Cerebellar cortex (tissue), 1 donor: ENCODE measurements at regions not wholly inside any gene's neighbourhood (a gene's known extent, or its start where the extent isn't known, plus 50 kb on each side); places are given as distances from the start of the nearest gene placed in this dataset.

Experiments used
- DNase-seq: peaks from one replicate; pipeline ENCODE4 v3.0.0-alpha.2; 2015; ENCODE audit warnings: low spot score

DNA sequence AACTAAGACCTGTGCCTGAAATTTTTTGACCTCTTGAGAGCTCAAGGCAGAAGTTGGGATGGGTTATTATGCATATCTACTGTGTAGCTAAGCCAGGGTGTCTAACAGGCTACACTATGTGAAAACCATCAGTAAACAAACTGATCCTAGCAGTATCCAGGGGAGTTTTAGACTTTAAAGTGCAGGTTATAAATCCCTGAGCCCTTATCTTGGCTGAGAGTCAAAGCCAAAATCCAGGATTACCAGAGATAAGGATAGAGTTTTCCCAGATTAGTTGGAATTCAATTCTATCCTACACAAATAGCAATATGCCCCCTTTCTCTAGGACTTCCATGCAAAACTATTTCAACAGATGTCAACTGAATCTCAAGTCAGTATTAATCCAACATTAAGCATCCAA lies 1229.7 kb downstream of the GRIK2 start:
- DNase-seq: no peak

GRCh38 chr6:102619585-102619984 lies 1226.1 kb downstream of the GRIK2 start:
- DNase-seq: peak; percentile 57

GRCh38 chr6:102582569-102582968 lies 1189.1 kb downstream of the GRIK2 start:
- DNase-seq: no peak

GRCh38 chr6:102581378-102582124 lies 1188.0 kb downstream of the GRIK2 start:
- DNase-seq: no peak

GRCh38 chr6:102571236-102571908 lies 1177.9 kb downstream of the GRIK2 start:
- peak; percentile 15 for DNase-seq

- no peak for DNase-seq
Measured at GRCh38 chr6:102562713-102563112, 1169.2 kb downstream of the GRIK2 start.

- DNase-seq: no peak
Measured at GRCh38 chr6:102553214-102553613, 1159.7 kb downstream of the GRIK2 start.

DNA sequence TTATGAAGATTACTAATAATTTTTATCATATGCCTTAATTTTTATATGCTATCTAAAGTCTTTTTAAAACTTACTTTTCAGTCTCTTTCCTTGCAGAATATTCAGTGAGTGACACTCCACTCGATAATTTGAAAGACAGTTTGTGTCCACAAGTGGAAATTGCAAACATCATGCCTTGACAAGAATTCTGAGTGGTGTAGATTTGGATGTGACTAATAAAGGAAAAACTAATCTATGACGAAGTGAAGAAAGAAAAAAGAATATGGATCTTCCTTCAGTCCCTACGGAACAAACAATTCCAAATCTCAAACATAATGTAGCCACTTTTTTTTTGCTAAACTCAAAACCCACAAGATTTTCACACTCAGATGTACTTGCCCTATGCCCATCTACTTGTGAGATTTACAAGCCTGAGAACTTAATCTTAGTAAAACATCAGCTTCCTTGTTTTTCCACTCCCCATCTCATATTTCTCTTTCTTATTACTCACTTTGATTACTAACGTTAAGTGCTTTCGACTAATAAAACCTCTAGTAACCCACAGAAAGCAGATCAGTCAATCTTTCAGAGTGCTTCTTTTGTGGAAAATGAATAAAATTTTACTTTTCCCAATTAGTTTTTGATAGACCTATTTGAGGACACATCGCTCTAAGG lies 1155.8 kb downstream of the GRIK2 start:
- DNase-seq: no peak

DNA sequence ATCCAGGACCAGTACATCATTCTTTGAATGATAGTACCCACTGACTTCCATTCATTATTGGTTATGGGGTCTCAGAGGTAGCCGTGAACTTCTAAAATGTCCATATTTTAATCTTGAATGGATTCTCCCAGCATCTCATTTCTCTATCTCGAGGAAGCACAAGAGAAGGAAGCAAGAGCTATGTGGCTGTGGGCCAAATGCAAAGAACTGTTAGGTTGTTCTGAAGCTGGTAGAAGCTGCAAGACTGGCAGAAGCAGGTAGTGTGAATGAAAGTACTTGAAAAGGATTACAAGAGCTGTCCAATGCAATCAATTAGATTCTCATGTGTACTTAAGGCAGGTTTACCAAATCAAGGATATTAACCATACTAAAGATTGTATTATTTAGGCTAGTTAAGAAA lies 1131.8 kb downstream of the GRIK2 start:
- DNase-seq: peak; percentile 65

GRCh38 chr6:102520966-102521365 lies 1127.5 kb downstream of the GRIK2 start:
- peak; percentile 97 for DNase-seq

DNA sequence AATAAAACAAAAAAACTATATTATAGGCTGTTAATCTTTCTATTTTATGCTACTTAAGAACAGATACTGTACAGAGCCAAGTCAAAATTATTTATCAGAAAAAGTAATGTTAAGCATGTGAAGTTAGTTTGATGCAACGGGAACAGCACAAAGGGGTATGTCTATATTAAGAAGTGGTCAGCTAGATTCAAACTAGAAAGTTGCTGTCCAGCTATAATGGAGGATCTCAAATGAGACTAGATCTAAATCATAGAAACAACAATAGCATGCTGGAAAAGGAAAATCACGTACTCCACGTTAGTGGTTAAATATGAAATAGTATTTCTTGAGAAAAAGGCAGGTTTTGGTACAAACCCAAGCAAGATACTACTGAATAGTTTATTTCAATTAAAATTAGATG lies 1124.0 kb downstream of the GRIK2 start:
- DNase-seq: no peak

DNA sequence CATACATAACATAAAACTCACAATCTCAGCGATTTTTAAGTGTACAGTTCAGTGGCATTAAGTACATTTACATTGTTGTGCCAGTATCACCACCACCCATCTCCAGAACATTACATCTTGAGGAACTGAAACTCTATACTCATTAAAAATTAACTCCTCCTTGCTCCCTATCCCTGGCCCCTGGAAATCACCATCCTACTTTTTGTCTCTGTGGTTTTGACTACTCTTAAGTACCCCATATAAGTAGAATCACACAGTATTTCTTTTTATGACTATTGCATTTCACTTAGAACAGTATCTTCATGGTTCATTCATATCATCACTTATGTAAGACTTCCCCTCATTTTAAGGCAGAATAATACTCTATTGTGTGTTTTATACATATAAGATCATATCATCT lies 1108.1 kb downstream of the GRIK2 start:
- no peak for DNase-seq

GRCh38 chr6:102494808-102495207 lies 1101.3 kb downstream of the GRIK2 start:
- DNase-seq: no peak

GRCh38 chr6:102493485-102493884 lies 1100.0 kb downstream of the GRIK2 start:
- no peak for DNase-seq

DNA sequence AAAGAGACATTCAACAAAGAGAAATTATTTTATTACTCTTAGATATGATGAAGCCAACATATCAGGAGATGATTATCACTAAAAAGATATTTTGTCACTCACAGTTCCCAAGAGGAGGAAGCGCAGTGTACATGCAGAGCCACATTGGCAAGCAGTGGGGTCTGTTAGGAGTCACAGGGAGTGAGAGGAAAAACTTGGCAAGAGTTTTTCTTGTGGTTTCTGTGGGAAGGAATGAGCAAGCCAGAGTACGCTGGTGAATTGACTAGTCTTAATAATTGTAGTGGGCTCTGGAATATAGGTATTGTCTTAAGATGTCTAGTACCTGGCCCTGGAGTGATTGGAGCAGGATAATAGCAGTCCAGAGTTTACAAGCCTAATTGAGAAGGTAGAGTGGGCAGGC lies 1095.2 kb downstream of the GRIK2 start:
- no peak for DNase-seq

GRCh38 chr6:102485480-102485879 lies 1092.0 kb downstream of the GRIK2 start:
- DNase-seq: no peak

GRCh38 chr6:102474041-102474807 lies 1080.7 kb downstream of the GRIK2 start:
- DNase-seq: no peak

- peak; percentile 69 for DNase-seq
Measured at GRCh38 chr6:102458990-102459389, 1065.5 kb downstream of the GRIK2 start.

DNA sequence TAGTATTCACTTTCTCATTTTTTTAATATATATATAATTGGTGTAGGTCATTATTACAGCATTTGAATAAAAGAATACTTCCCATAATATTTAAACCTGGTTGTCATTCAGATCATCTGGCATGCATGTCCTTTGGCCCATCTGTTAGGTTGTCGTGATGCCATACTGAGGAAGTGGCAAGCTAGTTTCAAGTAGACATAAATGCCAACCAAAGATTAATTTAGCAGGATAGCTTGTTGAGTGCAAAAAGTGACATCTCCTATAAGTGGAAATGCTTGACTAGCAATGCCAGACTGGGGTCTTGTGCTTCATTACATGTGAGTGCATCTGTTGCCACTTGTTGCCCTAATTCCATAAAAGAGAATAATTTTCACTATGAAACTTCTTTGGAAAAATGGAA lies 1044.7 kb downstream of the GRIK2 start:
- peak; percentile 98 for DNase-seq

DNA sequence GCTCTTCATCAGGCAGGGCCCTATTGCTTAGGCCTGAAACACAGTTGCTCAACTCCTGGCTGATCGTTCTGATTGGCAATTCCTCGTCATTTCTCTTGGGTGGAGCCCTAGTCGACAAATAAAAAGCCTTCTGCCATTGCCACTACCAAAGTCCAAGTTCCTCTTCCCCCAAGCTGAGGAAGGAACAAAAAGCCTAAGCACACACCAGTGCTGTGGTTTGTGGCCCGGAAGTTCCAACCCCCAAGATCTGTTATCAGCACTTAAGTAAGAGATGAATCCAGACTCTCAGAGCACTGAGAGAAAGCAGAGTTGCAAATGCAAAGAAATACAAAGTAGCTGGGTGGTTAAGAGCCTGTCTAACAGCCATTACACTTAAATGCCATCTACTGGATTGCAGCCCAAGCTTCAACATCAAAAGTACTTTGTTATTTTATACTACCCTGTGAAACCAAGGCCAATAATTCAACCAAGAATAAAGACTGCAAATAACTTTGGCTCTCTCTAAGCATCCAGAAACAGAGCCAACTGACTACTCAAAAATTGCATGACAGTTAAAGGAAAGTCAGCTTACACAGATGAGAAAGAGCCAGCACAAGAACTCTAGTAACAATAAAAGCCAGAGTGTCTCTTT lies 1024.0 kb downstream of the GRIK2 start:
- no peak for DNase-seq

GRCh38 chr6:102415891-102416290 lies 1022.4 kb downstream of the GRIK2 start:
- no peak for DNase-seq

GRCh38 chr6:102411796-102412195 lies 1018.3 kb downstream of the GRIK2 start:
- peak; percentile 38 for DNase-seq
